Hypothalamus (tissue), 51 donors: ENCODE measurements at regions not wholly inside any gene's neighbourhood (a gene's known extent, or its start where the extent isn't known, plus 50 kb on each side); places are given as distances from the start of the nearest gene placed in this dataset.
"Not testable (repeated sequence)": the region's sequence is repeated elsewhere in the genome, so short reads cannot be mapped to it uniquely, and the experiment has no call there.

Source experiments
- DNase-seq, 51 donors: peaks; one replicate each; lab custom pipeline; 2025; lab: John Stamatoyannopoulos, UW

DNA sequence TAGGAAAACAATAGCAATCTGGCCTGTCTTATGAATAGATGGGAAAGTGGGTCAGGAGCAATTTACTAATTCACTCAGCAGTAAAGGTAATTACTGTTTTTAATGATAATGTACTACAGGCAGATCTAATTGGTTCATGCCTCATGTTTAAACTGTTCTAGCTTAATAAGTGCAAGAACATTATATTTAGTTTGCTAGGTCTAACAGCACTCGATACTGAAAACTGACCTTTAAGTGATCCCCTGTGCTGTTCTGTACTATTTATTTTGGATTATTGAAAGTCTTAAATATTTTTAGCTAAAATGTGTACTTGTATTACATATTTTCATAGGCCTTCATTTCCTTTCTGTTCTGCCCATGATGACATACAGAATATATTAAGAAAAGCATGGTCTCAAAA lies 998.0 kb upstream of the GJE1 start:
- no peak for DNase-seq

DNA sequence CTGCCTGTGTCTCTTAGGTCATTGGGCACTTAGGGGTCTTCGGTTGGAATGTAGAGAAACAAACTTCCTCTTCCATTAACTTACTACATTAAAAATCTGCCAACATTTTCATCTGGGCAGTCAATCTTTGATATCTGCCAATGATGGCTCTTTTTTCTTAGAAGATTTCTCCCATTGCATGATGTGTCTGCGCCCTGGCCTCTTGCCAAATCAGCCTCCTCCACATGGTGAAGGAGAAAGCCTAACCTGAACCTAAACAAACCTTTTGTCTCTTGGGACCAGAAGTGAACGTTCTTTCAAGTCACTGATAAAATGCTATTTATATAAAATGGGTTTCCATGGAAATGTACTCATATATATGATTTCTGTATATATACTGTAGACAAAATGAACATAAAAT lies 998.9 kb upstream of the GJE1 start:
- peak in 1 of 51 donors; percentile 5 for DNase-seq

DNA sequence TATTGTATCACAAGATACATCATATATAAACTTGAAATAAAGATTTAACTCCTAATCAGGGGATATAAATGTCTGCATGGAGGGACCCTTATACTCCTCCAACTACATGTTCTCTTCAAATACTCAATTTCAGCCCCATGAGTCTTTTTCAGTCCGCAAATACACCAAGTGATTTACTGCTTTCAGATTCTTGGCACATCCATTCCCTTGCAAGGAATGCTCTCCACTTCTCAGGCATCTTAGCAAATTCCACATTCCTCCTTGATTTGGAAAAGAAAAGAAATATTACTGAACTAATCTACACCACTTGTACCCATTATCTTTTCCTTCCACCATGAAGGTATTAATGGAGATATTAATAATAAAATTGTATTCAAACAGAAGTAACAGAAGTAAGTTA lies 999.4 kb upstream of the GJE1 start:
- no peak for DNase-seq

DNA sequence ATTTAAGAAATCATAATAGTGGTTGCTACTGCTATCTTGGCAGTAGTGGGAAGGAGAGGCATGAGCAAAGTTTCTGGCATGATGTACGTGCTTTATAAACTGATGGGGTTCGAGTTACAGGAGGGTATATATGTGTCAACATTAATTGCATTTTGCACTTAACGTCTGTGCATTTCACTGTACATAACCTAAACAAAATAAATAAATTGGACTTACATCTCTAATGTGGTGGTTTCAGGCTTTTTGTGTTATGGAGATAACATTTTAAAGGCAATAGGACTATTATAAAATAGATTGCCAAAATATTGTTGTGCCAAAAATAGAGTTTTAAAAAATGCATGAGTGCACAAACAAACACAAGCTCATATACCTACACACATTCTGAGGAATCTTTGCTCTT lies 1001.1 kb upstream of the GJE1 start:
- no peak for DNase-seq

DNA sequence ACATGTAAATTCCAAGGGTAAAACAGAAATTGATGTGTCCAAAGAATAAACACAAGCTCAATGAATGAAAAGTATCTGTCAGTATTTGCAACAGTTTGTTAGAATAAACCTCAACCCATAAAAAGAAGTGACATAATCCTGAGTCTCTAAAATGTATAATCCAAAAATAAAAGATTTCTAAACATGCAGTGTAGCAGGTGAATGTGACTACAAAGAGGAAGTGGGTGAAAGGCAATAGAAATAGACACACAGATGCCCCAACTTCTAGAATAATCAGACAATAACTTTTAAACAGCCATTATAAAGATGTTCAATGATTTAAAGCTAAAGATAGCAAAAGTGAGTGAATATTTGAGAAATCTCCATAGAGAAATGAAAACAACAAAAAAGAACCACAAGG lies 1009.2 kb upstream of the GJE1 start:
- DNase-seq, result no peak

DNA sequence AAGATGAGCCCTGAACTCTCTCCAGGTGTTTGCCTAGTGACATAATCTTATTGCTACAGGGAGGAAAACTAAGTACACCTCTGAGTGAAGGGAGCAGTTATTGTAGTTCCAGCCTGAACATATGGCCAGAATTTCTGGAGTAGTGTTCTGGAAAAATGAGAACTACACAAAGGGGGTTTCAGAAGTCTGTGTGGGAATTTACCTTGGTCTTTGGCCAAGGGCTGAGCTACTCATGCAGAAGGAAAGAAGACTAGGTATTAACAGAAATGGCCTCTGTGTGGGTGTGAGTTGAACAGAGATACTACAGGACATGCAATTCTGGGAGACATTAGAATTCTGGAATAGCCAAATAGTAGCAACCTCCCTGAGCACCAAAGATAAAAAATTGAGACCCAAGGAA lies 1009.7 kb upstream of the GJE1 start:
- DNase-seq, result no peak

DNA sequence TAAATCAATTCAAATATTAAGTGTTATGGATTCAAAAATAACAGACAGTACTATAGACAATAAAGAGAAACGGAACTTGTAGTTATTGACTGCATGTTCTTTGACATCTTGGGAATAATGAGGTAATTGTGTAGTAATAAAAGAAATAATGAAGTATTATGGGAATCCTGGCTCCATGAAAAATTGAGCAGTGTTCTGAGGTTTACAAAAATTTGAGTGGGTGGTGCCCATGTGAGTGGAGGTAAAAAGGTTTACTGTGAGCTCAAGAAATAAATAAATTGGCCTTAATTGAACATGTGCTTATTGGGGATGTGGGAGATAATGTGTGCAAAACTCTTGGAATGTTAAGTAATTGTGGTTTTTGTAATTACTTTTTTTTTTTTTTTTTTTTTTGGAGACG lies 1013.7 kb upstream of the GJE1 start:
- no peak for DNase-seq

DNA sequence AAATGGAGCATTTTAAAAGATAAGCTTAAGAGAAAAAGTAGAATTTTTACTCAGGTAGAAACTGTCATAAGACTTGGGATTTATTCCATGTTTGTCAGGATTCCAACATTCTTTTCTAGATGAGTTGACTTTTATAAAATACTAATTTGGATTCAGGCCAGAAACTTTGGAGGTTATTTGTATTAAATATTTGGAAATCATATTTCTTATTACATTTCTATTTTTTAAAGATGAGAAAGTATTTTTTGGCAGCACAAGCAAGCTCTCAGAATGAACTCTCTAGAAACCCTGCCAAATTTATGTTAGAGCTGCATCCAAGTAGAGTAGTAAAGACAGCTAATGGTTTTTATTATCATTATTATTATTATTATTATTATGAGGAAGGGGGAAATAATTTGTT lies 1014.9 kb upstream of the GJE1 start:
- DNase-seq, result no peak

DNA sequence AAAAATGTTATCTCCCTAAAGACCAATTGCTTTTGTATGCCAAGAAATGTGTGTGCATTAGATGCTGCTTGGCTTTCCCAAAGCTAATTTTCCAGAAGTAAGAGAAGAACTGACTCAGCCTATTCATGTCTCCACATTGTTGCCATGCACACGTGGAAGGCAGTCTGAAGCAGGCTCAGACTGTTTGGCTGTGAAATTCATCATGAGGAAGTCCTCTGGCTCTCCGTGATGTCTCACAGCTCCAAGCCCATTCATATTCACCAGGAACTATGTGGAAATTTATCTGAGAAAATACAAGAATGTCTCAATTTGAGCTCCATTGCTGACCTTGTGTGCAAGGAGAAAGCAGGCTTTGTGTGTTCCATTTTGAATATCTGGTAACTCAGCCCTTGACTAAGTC lies 1022.2 kb upstream of the GJE1 start:
- peak in 4 of 51 donors; percentile 0 to 23 (median 8) for DNase-seq

DNA sequence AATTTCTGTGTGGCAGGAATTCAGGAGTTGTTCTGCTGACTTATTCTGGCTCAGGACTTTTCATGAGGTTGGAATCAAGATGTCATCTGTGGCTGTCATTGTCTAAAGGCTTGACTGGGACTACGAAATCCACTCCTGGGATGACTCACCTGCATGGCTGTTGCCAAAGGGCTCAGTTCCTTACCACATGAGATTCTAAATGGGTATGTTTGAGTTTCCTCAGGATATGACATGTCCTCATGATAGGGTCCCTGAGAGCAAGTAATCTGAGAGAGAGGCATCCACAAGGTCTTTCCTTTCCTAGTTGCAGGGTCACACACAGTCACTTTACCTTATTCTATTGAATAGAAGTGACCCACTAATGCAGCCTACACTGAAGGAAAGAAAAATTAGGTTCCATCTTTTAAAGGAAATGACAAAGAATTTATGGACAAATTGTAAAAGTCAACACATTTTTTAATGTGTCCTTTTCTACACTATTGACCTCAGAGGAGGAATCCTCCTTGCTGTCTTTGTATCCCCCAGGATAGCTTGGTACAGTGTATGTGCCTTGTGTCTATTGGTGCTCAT lies 1025.0 kb upstream of the GJE1 start:
- DNase-seq, result no peak

DNA sequence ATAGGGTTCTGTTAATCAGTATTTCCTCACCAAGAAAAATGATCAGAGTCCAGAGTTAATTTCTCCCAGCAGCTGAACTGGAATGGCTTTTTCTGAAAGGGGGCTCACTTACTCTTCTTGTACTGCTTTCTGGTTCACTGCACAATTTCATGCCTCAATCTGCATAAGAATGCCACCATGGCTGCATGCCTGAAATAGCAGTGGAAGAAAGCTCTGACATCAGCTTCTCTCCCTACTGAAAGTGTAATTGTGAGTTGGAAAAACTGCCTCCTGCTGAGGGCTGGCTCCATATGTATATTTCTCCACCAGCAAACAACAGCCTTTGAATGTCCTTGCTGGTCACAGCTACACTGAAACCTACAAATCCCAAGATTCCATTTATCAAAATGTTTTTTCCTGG lies 1027.2 kb upstream of the GJE1 start:
- DNase-seq, result no peak

DNA sequence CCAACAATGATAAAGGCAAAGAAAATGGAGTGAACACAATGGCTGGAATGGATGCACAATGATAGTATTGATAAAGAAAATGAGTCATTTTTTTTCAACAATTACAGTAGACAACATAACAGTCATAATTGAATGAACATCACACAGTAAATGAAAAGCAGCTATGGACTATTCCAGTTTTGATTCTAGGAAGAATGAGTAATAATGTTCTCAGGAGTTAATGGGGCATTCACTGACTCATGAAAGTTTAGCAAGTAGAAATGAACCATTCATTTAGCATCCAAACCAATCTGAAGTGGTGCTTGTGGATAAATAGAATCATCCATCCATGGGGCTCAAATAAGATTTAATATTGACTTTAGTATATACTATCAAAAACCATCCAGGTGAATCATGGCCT lies 1029.5 kb upstream of the GJE1 start:
- DNase-seq, result no peak

DNA sequence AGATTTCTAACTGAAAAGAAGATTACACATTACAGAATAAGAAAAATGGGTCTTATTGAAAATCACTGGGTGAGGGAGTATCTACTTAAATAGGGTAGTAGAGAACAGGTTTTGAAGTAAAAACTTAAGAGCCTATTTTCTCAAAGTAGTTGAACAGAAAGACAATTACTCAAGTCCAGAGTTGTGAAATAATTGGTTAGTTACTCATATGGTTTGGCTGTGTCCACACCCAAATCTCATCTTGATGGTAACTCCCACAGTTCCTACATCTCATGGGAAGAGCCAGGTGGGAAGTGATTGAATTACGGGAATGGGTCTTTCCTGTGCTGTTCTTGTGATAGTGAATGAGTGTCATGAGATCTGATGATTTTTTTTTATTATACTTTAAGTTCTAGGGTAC lies 1035.3 kb upstream of the GJE1 start:
- no peak for DNase-seq

DNA sequence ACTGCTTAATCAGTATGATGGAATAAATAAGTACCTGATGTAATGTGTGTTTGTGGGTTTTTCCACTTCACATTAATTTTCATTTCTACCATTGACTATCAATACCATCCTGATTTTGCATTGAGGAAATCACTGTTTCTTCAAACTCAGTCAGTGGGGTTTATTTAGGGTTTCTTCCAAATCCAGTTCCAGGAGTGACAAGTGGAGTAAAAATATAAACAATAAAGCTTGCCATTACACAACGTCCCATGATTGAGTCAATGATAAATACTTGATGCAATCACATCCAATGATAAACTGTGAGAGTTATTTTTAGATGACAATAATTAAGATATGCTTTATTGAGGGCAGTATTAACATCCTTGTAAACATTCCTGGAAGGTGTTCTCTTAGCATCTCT lies 1037.4 kb upstream of the GJE1 start:
- DNase-seq, result no peak

DNA sequence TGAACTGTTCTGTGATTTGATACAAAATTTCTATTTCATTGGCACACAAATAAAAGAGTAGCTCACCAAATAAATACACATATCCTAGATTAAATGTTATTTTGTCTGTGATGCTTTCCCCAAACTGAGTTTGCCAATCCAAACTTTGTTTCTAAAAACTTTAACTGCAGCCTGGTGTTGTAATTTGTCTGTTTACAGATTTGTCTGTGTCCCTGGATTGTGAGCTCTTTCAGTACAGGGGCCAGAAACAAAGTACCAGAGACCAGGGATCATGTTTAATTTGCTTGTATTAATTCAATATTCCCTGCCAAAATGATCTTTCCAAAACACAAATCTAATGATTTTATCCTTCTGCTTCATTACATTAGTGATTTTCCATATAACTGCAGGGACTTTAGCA lies 1044.6 kb upstream of the GJE1 start:
- DNase-seq, result no peak

DNA sequence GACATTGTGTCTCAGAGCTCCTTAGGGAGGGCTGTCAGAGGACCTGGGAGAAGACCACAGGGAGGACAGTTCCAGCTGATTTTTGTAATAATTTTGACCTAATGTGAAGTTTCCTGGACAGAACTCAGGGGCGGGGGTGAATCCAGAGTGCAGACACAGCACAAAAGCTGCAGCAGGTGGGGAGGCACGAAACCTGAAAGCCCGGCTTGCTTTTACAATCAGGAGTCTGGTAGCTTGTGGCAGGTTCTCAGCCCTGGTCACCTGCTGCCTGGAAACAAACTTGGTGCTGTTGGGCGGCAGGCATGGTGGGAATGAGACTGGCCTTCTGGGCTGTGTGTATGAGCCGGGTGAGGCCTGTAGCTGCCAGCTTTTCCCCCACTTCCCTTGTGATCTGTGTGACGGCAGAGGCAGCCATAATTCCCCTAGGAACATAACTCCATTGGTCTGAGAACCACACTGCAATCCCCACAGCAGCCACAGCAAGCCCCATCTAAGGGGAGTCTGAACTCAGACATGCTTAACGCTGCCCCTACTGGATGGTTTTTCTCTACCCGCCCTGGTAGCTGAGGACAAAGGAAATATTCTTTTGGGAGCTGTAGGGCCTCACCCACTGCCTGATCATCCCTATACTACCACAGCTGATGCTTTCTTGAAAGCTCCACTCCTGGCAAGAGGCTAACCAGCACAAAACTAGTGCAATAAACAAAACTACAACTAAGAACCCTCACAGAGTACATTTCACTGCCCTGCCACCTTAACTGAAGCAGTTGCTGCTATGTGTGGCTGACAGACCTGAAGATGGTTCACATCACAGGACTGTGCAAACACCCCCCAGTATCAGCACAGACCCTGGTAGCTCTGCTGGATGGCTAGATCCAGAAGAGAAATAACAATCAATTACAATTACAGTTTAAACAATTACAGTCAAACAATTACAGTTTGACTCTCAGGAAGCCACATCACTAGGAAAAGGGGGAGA lies 1055.1 kb upstream of the GJE1 start:
- peak in 1 of 51 donors; percentile 1 for DNase-seq

DNA sequence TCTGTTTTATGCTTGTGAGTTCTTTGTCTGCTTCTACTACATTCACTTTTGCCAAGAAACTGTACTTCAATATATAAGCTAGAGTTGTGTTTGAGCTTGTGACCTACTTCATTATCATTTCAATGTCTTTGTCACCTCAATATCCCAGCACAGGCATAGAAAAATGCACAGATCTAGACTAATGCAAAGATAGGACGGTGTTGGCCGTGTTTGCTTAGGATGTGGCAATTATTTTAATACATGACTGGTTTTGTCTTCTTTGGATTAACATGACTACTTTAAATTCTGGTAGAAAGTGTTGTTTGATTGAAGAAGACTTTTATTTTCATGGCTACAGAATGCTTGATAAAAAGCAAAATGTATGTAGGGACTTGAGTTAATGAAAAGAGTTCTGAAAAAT lies 1075.0 kb upstream of the GJE1 start:
- no peak for DNase-seq

DNA sequence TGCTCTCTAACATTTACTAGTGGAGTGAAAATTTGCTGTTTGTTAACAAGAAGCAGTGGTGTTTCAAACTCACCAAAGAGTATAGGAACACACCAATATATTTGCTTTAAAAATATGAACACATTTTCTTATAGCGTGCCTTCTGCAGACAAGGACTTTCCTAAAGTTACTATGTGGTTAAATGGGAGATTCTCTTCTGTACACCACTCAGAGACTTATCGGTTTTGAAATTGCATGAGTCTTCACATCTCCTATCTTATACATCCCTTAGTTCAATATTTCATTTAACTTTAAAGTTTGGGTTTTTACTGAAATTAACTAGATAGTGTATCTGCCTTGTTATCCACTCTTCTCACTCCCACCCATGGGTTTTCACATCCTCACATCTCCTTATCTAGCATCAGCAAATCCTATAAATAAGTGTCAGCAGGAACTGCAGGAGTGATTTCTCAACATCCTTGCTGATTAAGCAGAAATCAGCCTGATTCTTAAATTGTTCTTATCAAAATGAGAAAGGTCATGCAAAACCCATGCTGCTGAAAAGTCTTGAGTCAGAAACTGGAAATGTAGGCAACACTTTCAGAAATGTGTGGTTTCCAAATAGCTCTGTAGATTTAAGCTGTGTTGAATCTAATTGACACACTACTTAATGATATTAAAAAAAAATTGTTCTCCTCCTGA lies 1075.6 kb upstream of the GJE1 start:
- no peak for DNase-seq

DNA sequence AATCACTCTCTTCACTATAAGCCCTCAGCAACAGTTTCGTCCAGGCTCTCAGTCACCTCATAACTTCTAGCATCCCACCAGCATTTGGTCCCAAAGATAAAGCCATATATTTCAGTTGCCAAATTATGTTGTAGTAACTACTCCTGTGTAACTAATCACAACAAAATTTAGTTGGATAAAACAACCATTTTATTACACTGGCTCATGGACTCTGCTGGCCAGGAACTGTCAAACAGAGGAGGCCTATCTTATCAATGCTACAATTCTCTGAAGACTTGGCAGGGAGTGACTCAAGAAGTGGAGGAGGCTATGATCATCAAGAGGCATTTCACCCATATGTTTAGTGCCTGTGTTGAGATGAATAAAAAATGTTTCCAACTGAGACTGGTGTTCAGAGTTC lies 1082.3 kb upstream of the GJE1 start:
- DNase-seq, result no peak

DNA sequence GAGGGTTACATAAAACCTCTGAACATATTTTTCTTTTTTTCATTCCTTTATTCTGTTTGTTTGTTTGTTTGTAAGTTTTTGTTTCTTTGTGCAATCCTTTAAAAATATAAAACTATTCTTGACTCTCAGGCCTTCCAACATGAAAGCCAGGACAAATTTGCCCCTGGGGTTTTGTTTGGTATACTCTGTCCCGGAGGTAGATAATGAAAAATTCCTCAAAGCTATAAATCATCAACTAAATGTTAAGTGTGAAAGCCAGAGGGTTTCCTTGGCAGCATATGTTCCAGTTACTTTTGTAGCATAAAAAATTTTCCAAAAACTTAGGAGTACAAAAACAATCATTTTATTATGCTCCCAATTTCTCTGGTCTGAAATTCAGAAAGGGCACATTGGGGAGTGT lies 1084.3 kb upstream of the GJE1 start:
- DNase-seq, result no peak

DNA sequence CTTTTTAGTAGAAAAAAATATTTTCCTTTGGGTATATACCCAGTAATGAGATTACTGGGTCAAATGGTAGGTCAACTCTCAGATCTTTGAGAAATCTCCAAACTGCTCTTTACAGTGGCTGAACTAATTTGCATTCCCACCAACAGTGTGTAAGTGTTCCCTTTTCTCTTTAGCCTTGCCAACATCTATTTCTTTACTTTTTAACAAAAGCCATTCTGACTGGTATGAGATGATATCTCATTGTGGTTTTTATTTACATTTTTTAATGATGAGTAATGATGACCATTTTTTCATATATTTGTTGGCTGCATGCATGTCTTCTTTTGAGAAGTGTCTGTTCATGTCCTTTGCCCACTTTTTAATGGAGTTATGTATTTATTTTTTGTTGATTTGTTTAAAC lies 1086.2 kb upstream of the GJE1 start:
- not testable (repeated sequence) for DNase-seq

DNA sequence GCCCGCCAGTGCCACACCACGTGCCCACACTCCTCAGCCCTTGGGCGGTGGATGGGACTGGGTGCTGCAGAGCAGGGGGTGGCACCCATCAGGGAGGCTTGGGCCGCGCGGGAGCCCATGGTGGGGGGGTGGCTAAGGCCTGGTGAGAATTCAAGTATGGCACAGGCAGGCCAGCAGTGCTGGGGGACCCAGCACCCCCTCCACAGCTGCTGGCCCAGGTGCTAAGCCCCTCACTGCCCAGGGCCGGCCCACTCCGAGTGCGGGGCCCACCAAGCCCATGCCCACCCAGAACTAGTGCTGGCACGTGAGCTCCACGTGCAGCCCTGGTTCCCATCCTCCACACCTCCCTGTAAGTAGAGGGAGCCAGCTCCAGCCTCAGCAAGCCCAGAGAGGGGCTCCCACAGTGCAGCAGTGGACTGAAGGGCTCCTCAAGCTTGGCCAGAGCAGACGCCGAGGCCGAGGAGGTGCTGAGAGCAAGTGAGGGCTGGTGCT lies 1091.1 kb upstream of the GJE1 start:
- no peak for DNase-seq
